A673 (cell line): ENCODE measurements at regions not wholly inside any gene's neighbourhood (a gene's known extent, or its start where the extent isn't known, plus 50 kb on each side); places are given as distances from the start of the nearest gene placed in this dataset.

Experiments used
- BruUV-seq: library from RNA; stranded (reverse); fragments of 400-500 nt; replicated peaks from 2 replicates; lab custom pipeline; 2021; lab: Mats Ljungman, UMichigan
- CTCF ChIA-PET: fragments of 300-600 bp; sonication (Branson Sonifier 250); formaldehyde crosslinking; loops from one replicate; lab custom pipeline; 2022; ENCODE audit warnings: antibody characterized with exemption; lab: Charles Lee
- POLR2A ChIA-PET: fragments of 300-600 bp; sonication (Branson Sonifier 250); formaldehyde crosslinking; loops from one replicate; lab custom pipeline; 2022; ENCODE audit warnings: antibody characterized with exemption; ENCODE audit not compliant: low non-redundant PET; lab: Charles Lee
- DNase-seq: peaks from one replicate; pipeline ENCODE4 v3.0.0-alpha.2; 2015; ENCODE audit warnings: low spot score
- H3K27ac ChIP-seq: fragments of 200-600 bp; sonication (generic); 2 replicates; pipeline ENCODE4 v1.5.1; 2016; ENCODE audit warnings: mixed run types, low read depth, mild to moderate bottlenecking, mixed read lengths, antibody characterized with exemption, low read length; ENCODE audit not compliant: poor library complexity, severe bottlenecking
- H3K27me3 ChIP-seq: fragments of 200-600 bp; sonication (generic); replicated peaks from 2 replicates; pipeline ENCODE4 v1.6.1; 2017; ENCODE audit warnings: mixed run types, low read depth, mild to moderate bottlenecking, mixed read lengths, antibody characterized with exemption, low read length; ENCODE audit not compliant: insufficient read depth, poor library complexity
- H3K36me3 ChIP-seq: fragments of 200-600 bp; sonication (generic); 2 replicates; pipeline ENCODE4 v1.6.1; 2016; ENCODE audit warnings: mixed run types, mild to moderate bottlenecking, mixed read lengths, antibody characterized with exemption, low read length; ENCODE audit not compliant: insufficient read depth, poor library complexity, severe bottlenecking
- H3K4me1 ChIP-seq: fragments of 200-600 bp; sonication (generic); 2 replicates; pipeline ENCODE4 v1.6.1; 2017; ENCODE audit warnings: mixed run types, mild to moderate bottlenecking, mixed read lengths, antibody characterized with exemption, low read length; ENCODE audit not compliant: insufficient read depth, poor library complexity, severe bottlenecking
- H3K4me3 ChIP-seq: fragments of 200-600 bp; sonication (generic); 2 replicates; pipeline ENCODE4 v1.5.1; 2016; ENCODE audit warnings: low read depth, mixed run types, mild to moderate bottlenecking, mixed read lengths, low read length; ENCODE audit not compliant: poor library complexity, severe bottlenecking
- H3K9me3 ChIP-seq: fragments of 200-600 bp; sonication (generic); 2 replicates; pipeline ENCODE4 v1.6.1; 2016; ENCODE audit warnings: mixed run types, low read depth, mild to moderate bottlenecking, mixed read lengths, antibody characterized with exemption, low read length; ENCODE audit not compliant: poor library complexity, severe bottlenecking
- CTCF ChIP-seq: fragments of 300-800, 200-600 bp; sonication (generic); conservative IDR thresholded peaks from 2 replicates; pipeline ENCODE4 v1.5.1; 2017; ENCODE audit warnings: low read depth, mild to moderate bottlenecking, antibody characterized with exemption, low read length, moderate library complexity, mixed read lengths
- EZH2 ChIP-seq: fragments of 200-600 bp; sonication (generic); IDR thresholded peaks from 2 replicates; pipeline ENCODE4 v1.6.1; 2017; ENCODE audit warnings: borderline replicate concordance, low read depth, mild to moderate bottlenecking, mixed read lengths, antibody characterized with exemption, low read length; ENCODE audit not compliant: poor library complexity, severe bottlenecking
- intact Hi-C: fragments of 100-400 bp; cut with micrococcal nuclease; formaldehyde crosslinking; loops from one replicate; pipeline ENCODE4 v1.10.0; 2022; ENCODE audit not compliant: unreplicated experiment

GRCh38 chr17:77724876-77725615 lies 233.5 kb upstream of the TNRC6C start:
- no peak overlapping the region for H3K4me3 ChIP-seq
- intact Hi-C loops = no loop called here
- TF ChIP-seq CTCF (no peak), EZH2 (no peak)
- H3K36me3 ChIP-seq = no peaks in the 10 kb centered on the region
- H3K9me3 ChIP-seq = no peaks in the 10 kb centered on the region
- BruUV-seq = no TSS peak
- DNase-seq = no peak
- H3K4me1 ChIP-seq = no peaks in the 10 kb centered on the region
- no peak overlapping the region for H3K27ac ChIP-seq
- ChIA-PET CTCF (no interaction called here), POLR2A (no interaction called here)
- no peaks in the 10 kb centered on the region for H3K27me3 ChIP-seq

DNA sequence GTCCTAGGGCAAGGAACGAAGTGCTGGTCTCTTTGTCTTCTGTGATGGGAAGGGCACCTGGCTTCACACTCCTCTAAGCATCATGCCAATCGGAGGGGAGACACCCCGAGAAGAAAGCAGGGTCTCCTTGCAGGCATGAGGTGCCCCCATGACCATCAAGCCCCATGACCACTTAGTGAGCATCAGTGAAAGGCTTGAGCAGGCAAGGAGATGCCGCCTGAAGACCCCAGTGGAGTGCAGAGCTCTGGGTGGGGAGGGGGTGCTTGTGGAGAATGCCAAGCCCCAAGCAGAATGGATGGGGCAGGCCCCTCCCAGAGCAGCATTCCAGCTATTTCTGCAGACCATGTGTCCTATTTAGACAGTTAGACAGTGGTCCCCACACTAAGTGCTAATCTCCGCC lies 232.7 kb upstream of the TNRC6C start:
- TF ChIP-seq CTCF = no peak
- TF ChIP-seq EZH2 = no peak
- Histone ChIP-seq H3K9me3 (no peaks in the 10 kb centered on the region), H3K27ac (no peak overlapping the region), H3K4me3 (no peak overlapping the region), H3K27me3 (no peaks in the 10 kb centered on the region), H3K4me1 (no peaks in the 10 kb centered on the region), H3K36me3 (no peaks in the 10 kb centered on the region)
- intact Hi-C loops = no loop called here
- ChIA-PET CTCF (no interaction called here), POLR2A (no interaction called here)
- BruUV-seq = no TSS peak
- DNase-seq = no peak

GRCh38 chr17:77726549-77727006 lies 231.9 kb upstream of the TNRC6C start:
- POLR2A ChIA-PET = no interaction called here

More at GRCh38 chr17:77726549-77727006, 231.9 kb upstream of the TNRC6C start:
- CTCF ChIA-PET = no interaction called here
- Histone ChIP-seq H3K4me3 (no peak overlapping the region), H3K36me3 (no peaks in the 10 kb centered on the region), H3K4me1 (no peaks in the 10 kb centered on the region), H3K27ac (no peak overlapping the region), H3K27me3 (no peaks in the 10 kb centered on the region), H3K9me3 (no peaks in the 10 kb centered on the region)
- TF ChIP-seq CTCF (no peak), EZH2 (no peak)
- BruUV-seq = no TSS peak
- intact Hi-C loops = no loop called here
- DNase-seq = no peak
